ENCODE measurements at regions not wholly inside any gene's neighbourhood (a gene's known extent, or its start where the extent isn't known, plus 50 kb on each side); places are given as distances from the start of the nearest gene placed in this dataset.
"Not testable (repeated sequence)": the region's sequence is repeated elsewhere in the genome, so short reads cannot be mapped to it uniquely, and the experiment has no call there.

DNA sequence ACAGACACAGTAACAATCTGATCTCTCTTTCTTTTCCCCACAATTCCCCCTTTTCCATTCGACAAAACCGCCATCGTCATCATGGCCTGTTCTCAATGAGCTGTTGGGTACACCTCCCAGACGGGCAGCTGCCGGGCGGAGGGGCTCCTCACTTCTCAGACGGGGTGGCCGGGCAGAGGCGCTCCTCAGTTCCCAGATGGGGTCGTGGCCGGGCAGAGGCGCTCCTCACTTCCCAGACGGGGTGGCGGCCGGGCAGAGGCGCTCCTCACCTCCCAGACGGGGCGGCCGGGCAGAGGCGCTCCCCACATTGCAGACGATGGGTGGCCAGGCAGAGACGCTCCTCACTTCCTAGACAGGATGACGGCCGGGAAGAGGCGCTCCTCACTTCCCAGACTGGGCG lies 415.5 kb downstream of the RSL24D1 start:
- TF ChIP-seq, protein P1, sequence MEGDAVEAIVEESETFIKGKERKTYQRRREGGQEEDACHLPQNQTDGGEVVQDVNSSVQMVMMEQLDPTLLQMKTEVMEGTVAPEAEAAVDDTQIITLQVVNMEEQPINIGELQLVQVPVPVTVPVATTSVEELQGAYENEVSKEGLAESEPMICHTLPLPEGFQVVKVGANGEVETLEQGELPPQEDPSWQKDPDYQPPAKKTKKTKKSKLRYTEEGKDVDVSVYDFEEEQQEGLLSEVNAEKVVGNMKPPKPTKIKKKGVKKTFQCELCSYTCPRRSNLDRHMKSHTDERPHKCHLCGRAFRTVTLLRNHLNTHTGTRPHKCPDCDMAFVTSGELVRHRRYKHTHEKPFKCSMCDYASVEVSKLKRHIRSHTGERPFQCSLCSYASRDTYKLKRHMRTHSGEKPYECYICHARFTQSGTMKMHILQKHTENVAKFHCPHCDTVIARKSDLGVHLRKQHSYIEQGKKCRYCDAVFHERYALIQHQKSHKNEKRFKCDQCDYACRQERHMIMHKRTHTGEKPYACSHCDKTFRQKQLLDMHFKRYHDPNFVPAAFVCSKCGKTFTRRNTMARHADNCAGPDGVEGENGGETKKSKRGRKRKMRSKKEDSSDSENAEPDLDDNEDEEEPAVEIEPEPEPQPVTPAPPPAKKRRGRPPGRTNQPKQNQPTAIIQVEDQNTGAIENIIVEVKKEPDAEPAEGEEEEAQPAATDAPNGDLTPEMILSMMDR (conservative IDR thresholded peaks at IDR 0.05): not testable (repeated sequence)
- not testable (repeated sequence) for TF ChIP-seq ZFX (IDR thresholded peaks at IDR 0.05)
